ENCODE measurements at regions not wholly inside any gene's neighbourhood (a gene's known extent, or its start where the extent isn't known, plus 50 kb on each side); places are given as distances from the start of the nearest gene placed in this dataset.

DNA sequence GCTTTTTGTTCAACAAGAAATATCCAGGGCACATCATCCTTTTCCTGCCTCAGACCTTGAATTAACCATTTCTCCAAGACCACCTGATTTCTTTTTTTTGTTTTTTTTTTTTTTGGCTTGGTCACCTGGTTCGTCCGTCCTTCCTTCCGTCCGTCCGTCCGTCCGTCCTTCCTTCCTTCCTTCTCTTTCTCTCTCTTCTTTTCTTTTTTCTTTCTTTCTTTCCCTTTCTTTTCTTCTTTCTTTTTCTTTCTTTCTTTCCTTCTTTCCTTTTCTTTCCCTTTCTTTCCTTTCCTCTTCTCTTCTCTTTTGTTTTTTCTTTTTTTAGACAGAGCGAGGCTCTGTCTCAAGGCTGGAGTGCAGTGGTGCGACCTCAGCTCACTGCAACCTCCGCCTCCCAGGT lies 80.7 kb downstream of the TET3 start:
- TF ChIP-seq, protein P1, sequence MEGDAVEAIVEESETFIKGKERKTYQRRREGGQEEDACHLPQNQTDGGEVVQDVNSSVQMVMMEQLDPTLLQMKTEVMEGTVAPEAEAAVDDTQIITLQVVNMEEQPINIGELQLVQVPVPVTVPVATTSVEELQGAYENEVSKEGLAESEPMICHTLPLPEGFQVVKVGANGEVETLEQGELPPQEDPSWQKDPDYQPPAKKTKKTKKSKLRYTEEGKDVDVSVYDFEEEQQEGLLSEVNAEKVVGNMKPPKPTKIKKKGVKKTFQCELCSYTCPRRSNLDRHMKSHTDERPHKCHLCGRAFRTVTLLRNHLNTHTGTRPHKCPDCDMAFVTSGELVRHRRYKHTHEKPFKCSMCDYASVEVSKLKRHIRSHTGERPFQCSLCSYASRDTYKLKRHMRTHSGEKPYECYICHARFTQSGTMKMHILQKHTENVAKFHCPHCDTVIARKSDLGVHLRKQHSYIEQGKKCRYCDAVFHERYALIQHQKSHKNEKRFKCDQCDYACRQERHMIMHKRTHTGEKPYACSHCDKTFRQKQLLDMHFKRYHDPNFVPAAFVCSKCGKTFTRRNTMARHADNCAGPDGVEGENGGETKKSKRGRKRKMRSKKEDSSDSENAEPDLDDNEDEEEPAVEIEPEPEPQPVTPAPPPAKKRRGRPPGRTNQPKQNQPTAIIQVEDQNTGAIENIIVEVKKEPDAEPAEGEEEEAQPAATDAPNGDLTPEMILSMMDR (IDR thresholded peaks at IDR 0.05; ENCODE audit: low read length): no peak
- TF ChIP-seq EZH2 (optimal IDR thresholded peaks at IDR 0.05; ENCODE audit: low read depth, low read length): no peak

All from MM.1S (cell line).